Endothelial cell (in vitro differentiated cells): ENCODE measurements at regions not wholly inside any gene's neighbourhood (a gene's known extent, or its start where the extent isn't known, plus 50 kb on each side); places are given as distances from the start of the nearest gene placed in this dataset.

Experiments used
- DNase-seq: peaks from one replicate; pipeline ENCODE4 v3.0.0; 2021; ENCODE audit warnings: low spot score
- H3K27ac Mint-ChIP-seq: one replicate; pipeline ENCODE4 v1.8.0; 2021; ENCODE audit warnings: mixed read lengths, inconsistent platforms; ENCODE audit not compliant: unreplicated experiment
- H3K27me3 Mint-ChIP-seq: one replicate; pipeline ENCODE4 v1.8.0; 2021; ENCODE audit warnings: mild to moderate bottlenecking, moderate library complexity, mixed read lengths, inconsistent platforms; ENCODE audit not compliant: unreplicated experiment
- H3K36me3 Mint-ChIP-seq: one replicate; pipeline ENCODE4 v1.8.0; 2021; ENCODE audit warnings: mild to moderate bottlenecking, low read depth, mixed read lengths, inconsistent platforms; ENCODE audit not compliant: unreplicated experiment
- H3K4me1 Mint-ChIP-seq: one replicate; pipeline ENCODE4 v1.8.0; 2021; ENCODE audit warnings: mild to moderate bottlenecking, mixed read lengths, inconsistent platforms; ENCODE audit not compliant: unreplicated experiment
- H3K4me3 Mint-ChIP-seq: one replicate; pipeline ENCODE4 v1.8.0; 2021; ENCODE audit warnings: mild to moderate bottlenecking, mixed read lengths, inconsistent platforms; ENCODE audit not compliant: unreplicated experiment
- H3K9me3 Mint-ChIP-seq: one replicate; pipeline ENCODE4 v1.8.0; 2021; ENCODE audit warnings: mixed read lengths, inconsistent platforms; ENCODE audit not compliant: unreplicated experiment
- CTCF ChIP-seq: fragments of 200-600 bp; sonication (generic); IDR thresholded peaks from one replicate; pipeline ENCODE4 v1.5.0; 2021; ENCODE audit warnings: antibody characterized with exemption; ENCODE audit not compliant: unreplicated experiment

DNA sequence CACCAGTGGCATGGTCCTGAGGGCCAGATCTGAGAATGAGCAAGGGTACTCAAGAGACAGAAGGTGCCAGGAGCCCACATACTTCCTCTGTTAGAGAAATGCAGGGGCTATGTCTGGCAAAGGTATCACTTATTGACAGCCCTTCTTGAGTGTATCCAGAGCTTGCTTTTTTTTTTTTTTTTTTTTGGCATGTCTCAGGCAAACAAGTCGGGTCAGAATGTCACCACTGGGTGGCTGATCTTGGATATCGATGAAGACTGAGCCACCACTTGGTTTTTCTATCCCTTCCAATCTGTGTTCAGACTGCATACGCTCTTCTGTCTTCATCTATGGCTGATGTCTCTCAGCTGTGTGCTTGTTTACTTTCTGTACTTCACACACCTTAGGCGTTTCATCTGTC lies 363.4 kb upstream of the C2CD4B start:
- Mint-ChIP-seq H3K36me3 (no peaks in the 10 kb centered on the region), H3K27me3 (no peaks in the 10 kb centered on the region), H3K27ac (no peak overlapping the region), H3K9me3 (no peaks in the 10 kb centered on the region), H3K4me1 (no peaks in the 10 kb centered on the region), H3K4me3 (no peak overlapping the region)
- DNase-seq = no peak
- TF ChIP-seq CTCF = no peak

- Mint-ChIP-seq H3K4me3 (no peak overlapping the region), H3K4me1 (no peaks in the 10 kb centered on the region), H3K9me3 (no peaks in the 10 kb centered on the region), H3K27ac (no peak overlapping the region), H3K27me3 (no peaks in the 10 kb centered on the region), H3K36me3 (no peaks in the 10 kb centered on the region)
- no peak for DNase-seq
- TF ChIP-seq CTCF = no peak
These were observed 367.3 kb upstream of the C2CD4B start for GRCh38 chr15:62532367-62532766.

DNA sequence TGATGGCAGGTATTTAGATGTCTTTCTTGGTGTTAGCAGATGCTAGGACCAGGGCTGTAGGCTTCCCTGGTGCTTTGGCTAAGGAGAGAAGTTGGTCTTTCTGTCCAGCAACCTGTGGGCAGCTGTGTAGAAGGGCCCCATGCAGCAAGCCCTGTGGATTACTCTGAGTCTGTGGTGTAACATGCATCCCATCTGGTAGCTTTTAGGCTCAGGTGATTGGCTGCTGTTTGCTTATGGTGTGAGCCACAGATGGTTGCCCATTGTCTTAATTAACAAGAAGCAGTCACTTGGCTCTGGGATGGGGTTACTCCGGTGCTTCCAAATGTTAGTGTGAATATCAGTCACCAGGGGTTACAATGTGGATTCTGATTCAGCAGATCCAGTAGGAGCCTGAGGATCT lies 368.6 kb upstream of the C2CD4B start:
- Mint-ChIP-seq H3K9me3 (no peaks in the 10 kb centered on the region), H3K27ac (no peak overlapping the region), H3K27me3 (no peaks in the 10 kb centered on the region), H3K4me3 (no peak overlapping the region), H3K4me1 (no peaks in the 10 kb centered on the region), H3K36me3 (no peaks in the 10 kb centered on the region)
- no peak for TF ChIP-seq CTCF
- no peak for DNase-seq

GRCh38 chr15:62534996-62535395 lies 369.9 kb upstream of the C2CD4B start:
- Mint-ChIP-seq H3K27me3 (no peaks in the 10 kb centered on the region), H3K4me1 (no peaks in the 10 kb centered on the region), H3K36me3 (no peaks in the 10 kb centered on the region), H3K4me3 (no peak overlapping the region), H3K27ac (no peak overlapping the region), H3K9me3 (no peaks in the 10 kb centered on the region)
- no peak for TF ChIP-seq CTCF
- DNase-seq = no peak

DNA sequence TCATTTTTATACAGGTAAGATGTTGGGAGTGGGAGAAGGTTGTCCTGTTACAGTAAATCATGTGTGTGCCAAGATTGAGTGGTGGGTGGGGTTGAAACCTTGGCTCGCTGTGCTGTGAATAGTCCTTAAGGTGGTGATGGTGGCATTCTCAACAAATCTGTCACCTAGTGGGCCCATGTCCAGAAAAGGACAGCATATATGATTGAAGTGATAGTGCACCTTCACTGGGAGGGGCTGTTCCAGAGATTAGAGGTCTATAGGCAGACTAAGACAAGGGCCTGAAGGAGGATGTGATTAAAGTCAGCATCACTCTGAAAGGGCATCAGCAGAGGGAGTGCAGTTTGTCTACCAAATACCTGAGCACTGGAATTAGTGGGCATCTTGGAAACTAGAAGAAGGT lies 374.2 kb upstream of the C2CD4B start:
- no peaks in the 10 kb centered on the region for H3K36me3 Mint-ChIP-seq
- no peak overlapping the region for H3K4me3 Mint-ChIP-seq
- H3K27ac Mint-ChIP-seq = no peak overlapping the region
- H3K4me1 Mint-ChIP-seq = peaks cover 1% of the 10 kb centered on the region
- no peak for DNase-seq
- H3K27me3 Mint-ChIP-seq = no peaks in the 10 kb centered on the region
- H3K9me3 Mint-ChIP-seq = no peaks in the 10 kb centered on the region
- no peak for TF ChIP-seq CTCF
